CD8-positive, alpha-beta memory T cell (primary cell): ENCODE measurements at regions not wholly inside any gene's neighbourhood (a gene's known extent, or its start where the extent isn't known, plus 50 kb on each side); places are given as distances from the start of the nearest gene placed in this dataset.

Source experiments
- CTCF ChIA-PET: fragments of 350-600 bp; sonication (Branson Sonifier 250); formaldehyde crosslinking; loops from one replicate; lab custom pipeline; 2021; ENCODE audit warnings: antibody characterized with exemption; lab: Charles Lee
- POLR2A ChIA-PET: fragments of 350-600 bp; sonication (Branson Sonifier 250); formaldehyde crosslinking; loops from one replicate; lab custom pipeline; 2021; ENCODE audit warnings: antibody characterized with exemption; lab: Charles Lee
- DNase-seq, 5 donors: peaks; one replicate each; pipeline versions ENCODE4 v3.0.0 to v3.0.0-alpha.2; 2020 to 2022; ENCODE audit warnings: mixed read lengths in 1 of 5
- H3K27ac ChIP-seq: one replicate; pipeline ENCODE4 v1.7.0; 2013; ENCODE audit warnings: low read depth, mild to moderate bottlenecking, low read length, moderate library complexity
- H3K27me3 ChIP-seq: 2 replicates; pipeline ENCODE4 v1.7.0; 2013; ENCODE audit warnings: low read length, mild to moderate bottlenecking; ENCODE audit not compliant: insufficient read depth, poor library complexity, severe bottlenecking
- H3K36me3 ChIP-seq: 2 replicates; pipeline ENCODE4 v1.7.0; 2013; ENCODE audit warnings: mild to moderate bottlenecking, low read length, moderate library complexity; ENCODE audit not compliant: insufficient read depth
- H3K4me1 ChIP-seq: 2 replicates; pipeline ENCODE4 v1.7.0; 2013; ENCODE audit warnings: mild to moderate bottlenecking, low read length, moderate library complexity; ENCODE audit not compliant: insufficient read depth
- H3K4me3 ChIP-seq: 2 replicates; pipeline ENCODE4 v1.7.0; 2013; ENCODE audit warnings: mild to moderate bottlenecking, low read length
- H3K9me3 ChIP-seq: 2 replicates; pipeline ENCODE4 v1.7.0; 2013; ENCODE audit warnings: mild to moderate bottlenecking, low read length
- H3K27ac Mint-ChIP-seq, 8 donors: one replicate each; pipeline ENCODE4 v1.8.0; 2020 to 2021; ENCODE audit warnings: mixed read lengths in 8 of 8, mild to moderate bottlenecking in 6 of 8, inconsistent platforms in 3 of 8, moderate library complexity in 3 of 8
- H3K27me3 Mint-ChIP-seq, 2 donors: one replicate each; pipeline ENCODE4 v1.8.0; 2020 to 2021; ENCODE audit warnings: mixed read lengths in 2 of 2, mild to moderate bottlenecking in 1 of 2, moderate library complexity in 1 of 2
- H3K36me3 Mint-ChIP-seq, 3 donors: one replicate each; pipeline ENCODE4 v1.8.0; 2020 to 2021; ENCODE audit warnings: mixed read lengths in 3 of 3, inconsistent platforms in 1 of 3, mild to moderate bottlenecking in 1 of 3
- H3K4me1 Mint-ChIP-seq, 3 donors: one replicate each; pipeline ENCODE4 v1.8.0; 2020 to 2021; ENCODE audit warnings: mixed read lengths in 3 of 3, inconsistent platforms in 1 of 3, mild to moderate bottlenecking in 1 of 3
- H3K4me3 Mint-ChIP-seq, 7 donors: one replicate each; pipeline ENCODE4 v1.8.0; 2020 to 2021; ENCODE audit warnings: mixed read lengths in 7 of 7, mild to moderate bottlenecking in 6 of 7, moderate library complexity in 4 of 7, inconsistent platforms in 2 of 7
- H3K9me3 Mint-ChIP-seq, 5 donors: one replicate each; pipeline ENCODE4 v1.8.0; 2020 to 2022; ENCODE audit warnings: mixed read lengths in 5 of 5, mild to moderate bottlenecking in 3 of 5, moderate library complexity in 2 of 5, inconsistent platforms in 1 of 5

GRCh38 chr5:166428264-166428803 lies 1863.1 kb upstream of the WWC1 start:
- no peak for DNase-seq
- no peak overlapping the region for H3K4me3 ChIP-seq
- no peak overlapping the region for H3K27ac Mint-ChIP-seq
- H3K9me3 Mint-ChIP-seq, result peaks cover 8 to 46% (median 15%) of the 10 kb centered on the region in 5 donors
- no peaks in the 10 kb centered on the region for H3K36me3 ChIP-seq
- CTCF ChIA-PET, result no interaction called here
- H3K27me3 ChIP-seq, result no peaks in the 10 kb centered on the region
- H3K9me3 ChIP-seq, result no peaks in the 10 kb centered on the region
- H3K27ac ChIP-seq, result no peak overlapping the region
- no peaks in the 10 kb centered on the region for H3K4me1 ChIP-seq
- H3K4me1 Mint-ChIP-seq, result no peaks in the 10 kb centered on the region
- H3K4me3 Mint-ChIP-seq, result no peak overlapping the region
- no peaks in the 10 kb centered on the region for H3K36me3 Mint-ChIP-seq
- POLR2A ChIA-PET, result no interaction called here
- no peaks in the 10 kb centered on the region for H3K27me3 Mint-ChIP-seq

- POLR2A ChIA-PET, result no interaction called here
These were observed 1860.7 kb upstream of the WWC1 start for GRCh38 chr5:166430491-166431319.

GRCh38 chr5:166431456-166431855 lies 1860.0 kb upstream of the WWC1 start:
- ChIA-PET POLR2A (no interaction called here), CTCF (no interaction called here)
- H3K9me3 ChIP-seq, result no peaks in the 10 kb centered on the region
- H3K4me3 ChIP-seq, result no peak overlapping the region
- H3K27me3 ChIP-seq, result no peaks in the 10 kb centered on the region
- Mint-ChIP-seq H3K4me1 (no peaks in the 10 kb centered on the region), H3K27ac (peak overlapping the region in 1 of 8 donors; percentile 38), H3K27me3 (no peaks in the 10 kb centered on the region), H3K9me3 (peaks cover 9 to 40% (median 12%) of the 10 kb centered on the region in 5 donors), H3K36me3 (no peaks in the 10 kb centered on the region), H3K4me3 (no peak overlapping the region)
- DNase-seq, result no peak
- H3K27ac ChIP-seq, result no peak overlapping the region
- H3K36me3 ChIP-seq, result no peaks in the 10 kb centered on the region
- H3K4me1 ChIP-seq, result no peaks in the 10 kb centered on the region

More at GRCh38 chr5:166430491-166431319, 1860.7 kb upstream of the WWC1 start:
- CTCF ChIA-PET, result no interaction called here
- DNase-seq, result no peak
- Mint-ChIP-seq H3K27me3 (no peaks in the 10 kb centered on the region), H3K27ac (no peak overlapping the region), H3K9me3 (peaks cover 9 to 43% (median 12%) of the 10 kb centered on the region in 5 donors), H3K4me3 (no peak overlapping the region), H3K4me1 (no peaks in the 10 kb centered on the region), H3K36me3 (no peaks in the 10 kb centered on the region)
- Histone ChIP-seq H3K27me3 (no peaks in the 10 kb centered on the region), H3K4me3 (no peak overlapping the region), H3K4me1 (no peaks in the 10 kb centered on the region), H3K36me3 (no peaks in the 10 kb centered on the region), H3K9me3 (no peaks in the 10 kb centered on the region), H3K27ac (no peak overlapping the region)

GRCh38 chr5:166433679-166434078 lies 1857.8 kb upstream of the WWC1 start:
- Mint-ChIP-seq H3K27ac (no peak overlapping the region), H3K9me3 (peaks cover 8 to 31% (median 16%) of the 10 kb centered on the region in 5 donors), H3K4me3 (no peak overlapping the region), H3K36me3 (no peaks in the 10 kb centered on the region), H3K27me3 (no peaks in the 10 kb centered on the region), H3K4me1 (no peaks in the 10 kb centered on the region)
- no peaks in the 10 kb centered on the region for H3K4me1 ChIP-seq
- no peak for DNase-seq
- ChIA-PET POLR2A (no interaction called here), CTCF (no interaction called here)
- H3K36me3 ChIP-seq, result no peaks in the 10 kb centered on the region
- no peaks in the 10 kb centered on the region for H3K27me3 ChIP-seq
- H3K27ac ChIP-seq, result no peak overlapping the region
- H3K9me3 ChIP-seq, result no peaks in the 10 kb centered on the region
- no peak overlapping the region for H3K4me3 ChIP-seq

- POLR2A ChIA-PET, result no interaction called here
- Histone ChIP-seq H3K4me3 (no peak overlapping the region), H3K27ac (no peak overlapping the region), H3K27me3 (no peaks in the 10 kb centered on the region), H3K36me3 (no peaks in the 10 kb centered on the region), H3K9me3 (no peaks in the 10 kb centered on the region), H3K4me1 (no peaks in the 10 kb centered on the region)
- no peaks in the 10 kb centered on the region for H3K36me3 Mint-ChIP-seq
- CTCF ChIA-PET, result no interaction called here
- DNase-seq, result no peak
- no peak overlapping the region for H3K27ac Mint-ChIP-seq
- H3K4me1 Mint-ChIP-seq, result no peaks in the 10 kb centered on the region
- H3K27me3 Mint-ChIP-seq, result no peaks in the 10 kb centered on the region
- H3K4me3 Mint-ChIP-seq, result no peak overlapping the region
- peaks cover 2 to 15% (median 9%) of the 10 kb centered on the region in 5 donors for H3K9me3 Mint-ChIP-seq
These were observed 1854.6 kb upstream of the WWC1 start for GRCh38 chr5:166436872-166437271.

- DNase-seq, result no peak
- Mint-ChIP-seq H3K4me3 (no peak overlapping the region), H3K9me3 (peaks cover 0 to 33% (median 10%) of the 10 kb centered on the region in 5 donors), H3K27me3 (no peaks in the 10 kb centered on the region), H3K36me3 (no peaks in the 10 kb centered on the region), H3K27ac (no peak overlapping the region), H3K4me1 (no peaks in the 10 kb centered on the region)
- Histone ChIP-seq H3K27ac (no peak overlapping the region), H3K27me3 (no peaks in the 10 kb centered on the region), H3K36me3 (no peaks in the 10 kb centered on the region), H3K4me1 (no peaks in the 10 kb centered on the region), H3K4me3 (no peak overlapping the region), H3K9me3 (no peaks in the 10 kb centered on the region)
- POLR2A ChIA-PET, result no interaction called here
- CTCF ChIA-PET, result no interaction called here
These were observed 1805.1 kb upstream of the WWC1 start for GRCh38 chr5:166486348-166486747.

- ChIA-PET POLR2A (no interaction called here), CTCF (no interaction called here)
- H3K4me1 ChIP-seq, result no peaks in the 10 kb centered on the region
- Mint-ChIP-seq H3K36me3 (no peaks in the 10 kb centered on the region), H3K27me3 (no peaks in the 10 kb centered on the region), H3K4me1 (no peaks in the 10 kb centered on the region), H3K27ac (no peak overlapping the region), H3K4me3 (no peak overlapping the region), H3K9me3 (peaks cover 3 to 25% (median 7%) of the 10 kb centered on the region in 5 donors)
- no peaks in the 10 kb centered on the region for H3K9me3 ChIP-seq
- H3K27ac ChIP-seq, result no peak overlapping the region
- H3K27me3 ChIP-seq, result no peaks in the 10 kb centered on the region
- no peak overlapping the region for H3K4me3 ChIP-seq
- no peak for DNase-seq
- no peaks in the 10 kb centered on the region for H3K36me3 ChIP-seq
These were observed 1802.9 kb upstream of the WWC1 start for GRCh38 chr5:166488560-166488959.

GRCh38 chr5:166493040-166493439 lies 1798.4 kb upstream of the WWC1 start:
- ChIA-PET CTCF (no interaction called here), POLR2A (no interaction called here)
- Histone ChIP-seq H3K4me3 (no peak overlapping the region), H3K36me3 (no peaks in the 10 kb centered on the region), H3K9me3 (no peaks in the 10 kb centered on the region), H3K27ac (no peak overlapping the region), H3K27me3 (no peaks in the 10 kb centered on the region), H3K4me1 (no peaks in the 10 kb centered on the region)
- Mint-ChIP-seq H3K27me3 (no peaks in the 10 kb centered on the region), H3K4me1 (no peaks in the 10 kb centered on the region), H3K27ac (no peak overlapping the region), H3K36me3 (no peaks in the 10 kb centered on the region), H3K9me3 (peaks cover 0 to 27% (median 12%) of the 10 kb centered on the region in 5 donors), H3K4me3 (no peak overlapping the region)
- no peak for DNase-seq
